ENCODE measurements at regions not wholly inside any gene's neighbourhood (a gene's known extent, or its start where the extent isn't known, plus 50 kb on each side); places are given as distances from the start of the nearest gene placed in this dataset.

- DNase-seq: no peak
- Histone ChIP-seq H2AFZ (ENCODE audit: low read length) (no peak overlapping the region), H3K56ac (ENCODE audit: insufficient read length, low read depth, low read length) (no peak overlapping the region), H3K27ac (ENCODE audit: insufficient read length, low read depth, low read length) (no peak overlapping the region), H3K4me1 (ENCODE audit: insufficient read depth, low read length) (no peaks in the 10 kb centered on the region), H4K8ac (replicated peaks; ENCODE audit: insufficient read length, low read depth, low read length) (no peak overlapping the region), H4K91ac (ENCODE audit: insufficient read length, low read depth, low read length) (no peak overlapping the region), H3K4ac (ENCODE audit: low read depth, low read length) (no peak overlapping the region), H4K20me1 (ENCODE audit: control insufficient read depth, insufficient read depth, insufficient read length) (no peaks in the 10 kb centered on the region), H3K9me3 (ENCODE audit: control insufficient read depth, low read depth, low read length) (peaks cover 16% of the 10 kb centered on the region), H2BK15ac (ENCODE audit: low read depth, low read length) (no peak overlapping the region), H3K14ac (ENCODE audit: insufficient read depth, low read length) (no peak overlapping the region), H2BK5ac (ENCODE audit: insufficient read length, low read length) (no peak overlapping the region), H3K9ac (ENCODE audit: extremely low read depth, insufficient read length, low read length) (no peak overlapping the region), H3K4me2 (ENCODE audit: insufficient read depth, insufficient read length, low read length) (no peak overlapping the region), H3K79me2 (ENCODE audit: insufficient read depth, low read length) (no peaks in the 10 kb centered on the region), H3K23ac (ENCODE audit: insufficient read length, low read depth, low read length) (no peak overlapping the region), H4K5ac (ENCODE audit: insufficient read length, low read depth, low read length) (no peak overlapping the region), H3K18ac (ENCODE audit: insufficient read length, low read depth, low read length) (no peak overlapping the region), H3K23me2 (ENCODE audit: insufficient read length, low read depth, low read length, poor library complexity, severe bottlenecking) (no peaks in the 10 kb centered on the region), H3T11ph (ENCODE audit: low read length) (no peak overlapping the region), H3K27me3 (ENCODE audit: insufficient read depth, low read length) (no peaks in the 10 kb centered on the region), H3K79me1 (ENCODE audit: insufficient read depth, low read depth, low read length, poor library complexity, severe bottlenecking) (no peaks in the 10 kb centered on the region), H2BK20ac (ENCODE audit: low read depth, low read length, poor library complexity, severe bottlenecking) (no peak overlapping the region), H2BK12ac (ENCODE audit: insufficient read length, low read depth, low read length) (no peak overlapping the region), H2BK120ac (ENCODE audit: low read depth, low read length, poor library complexity, severe bottlenecking) (no peak overlapping the region), H2AK5ac (ENCODE audit: insufficient read length, low read length) (no peak overlapping the region)
- Mint-ChIP-seq H3K27me3 (ENCODE audit: low read depth) (no peaks in the 10 kb centered on the region; the same call in 1 of the 2 replicates), H3K27ac (no peak overlapping the region), H3K9me3 (peaks cover 61 to 66% of the 10 kb centered on the region in 2 experiments), H3K36me3 (ENCODE audit: insufficient read depth in 1 of 3, low read depth in 3 of 3) (peaks cover 35 to 69% (median 39%) of the 10 kb centered on the region in 3 experiments), H3K4me1 (no peaks in the 10 kb centered on the region), H3K4me3 (no peak overlapping the region)
- TF ChIP-seq, protein P1, sequence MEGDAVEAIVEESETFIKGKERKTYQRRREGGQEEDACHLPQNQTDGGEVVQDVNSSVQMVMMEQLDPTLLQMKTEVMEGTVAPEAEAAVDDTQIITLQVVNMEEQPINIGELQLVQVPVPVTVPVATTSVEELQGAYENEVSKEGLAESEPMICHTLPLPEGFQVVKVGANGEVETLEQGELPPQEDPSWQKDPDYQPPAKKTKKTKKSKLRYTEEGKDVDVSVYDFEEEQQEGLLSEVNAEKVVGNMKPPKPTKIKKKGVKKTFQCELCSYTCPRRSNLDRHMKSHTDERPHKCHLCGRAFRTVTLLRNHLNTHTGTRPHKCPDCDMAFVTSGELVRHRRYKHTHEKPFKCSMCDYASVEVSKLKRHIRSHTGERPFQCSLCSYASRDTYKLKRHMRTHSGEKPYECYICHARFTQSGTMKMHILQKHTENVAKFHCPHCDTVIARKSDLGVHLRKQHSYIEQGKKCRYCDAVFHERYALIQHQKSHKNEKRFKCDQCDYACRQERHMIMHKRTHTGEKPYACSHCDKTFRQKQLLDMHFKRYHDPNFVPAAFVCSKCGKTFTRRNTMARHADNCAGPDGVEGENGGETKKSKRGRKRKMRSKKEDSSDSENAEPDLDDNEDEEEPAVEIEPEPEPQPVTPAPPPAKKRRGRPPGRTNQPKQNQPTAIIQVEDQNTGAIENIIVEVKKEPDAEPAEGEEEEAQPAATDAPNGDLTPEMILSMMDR (conservative IDR thresholded peaks at IDR 0.05): no peak
- no CpG with 5 or more reads among the region's 2 CpGs for WGBS (ENCODE audit: extremely low coverage, insufficient read length, low lambda C conversion rate)
Observed at GRCh38 chr16:63785170-63785569, 1336.7 kb downstream of the CDH11 start.

All from H9 (cell line).